ENCODE measurements at regions not wholly inside any gene's neighbourhood (a gene's known extent, or its start where the extent isn't known, plus 50 kb on each side); places are given as distances from the start of the nearest gene placed in this dataset.

GRCh38 chr21:28747464-28747863, 245.2 kb downstream of the LTN1 start:
- DNase-seq, result no peak

GRCh38 chr21:28746166-28746565, 246.5 kb downstream of the LTN1 start:
- DNase-seq, result no peak

- DNase-seq, result peak; percentile 76
Observed at GRCh38 chr21:28745131-28746016, 247.3 kb downstream of the LTN1 start.

- DNase-seq, result no peak
Observed at GRCh38 chr21:28743723-28744122, 249.0 kb downstream of the LTN1 start.

DNA sequence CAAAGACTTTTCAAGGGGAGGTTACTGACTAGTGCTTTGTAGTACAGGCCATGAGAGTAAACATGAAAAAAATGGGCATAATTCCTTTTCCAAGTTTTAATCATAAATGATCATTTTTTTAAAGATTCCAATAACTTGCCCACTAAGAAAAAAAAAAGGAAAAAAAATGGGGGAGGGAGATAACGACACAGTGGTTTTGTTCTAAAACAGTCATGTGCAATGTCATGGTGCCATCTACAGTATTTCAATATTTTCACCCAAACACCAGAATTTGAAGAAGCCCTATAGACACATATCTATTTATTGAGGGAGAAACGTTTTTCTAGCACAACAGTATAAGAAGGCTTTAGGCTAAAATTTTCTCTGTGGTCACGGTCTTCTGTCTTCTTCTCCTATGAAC, 250.2 kb downstream of the LTN1 start:
- no peak for DNase-seq

GRCh38 chr21:28740125-28740524, 252.6 kb downstream of the LTN1 start:
- DNase-seq, result no peak

DNA sequence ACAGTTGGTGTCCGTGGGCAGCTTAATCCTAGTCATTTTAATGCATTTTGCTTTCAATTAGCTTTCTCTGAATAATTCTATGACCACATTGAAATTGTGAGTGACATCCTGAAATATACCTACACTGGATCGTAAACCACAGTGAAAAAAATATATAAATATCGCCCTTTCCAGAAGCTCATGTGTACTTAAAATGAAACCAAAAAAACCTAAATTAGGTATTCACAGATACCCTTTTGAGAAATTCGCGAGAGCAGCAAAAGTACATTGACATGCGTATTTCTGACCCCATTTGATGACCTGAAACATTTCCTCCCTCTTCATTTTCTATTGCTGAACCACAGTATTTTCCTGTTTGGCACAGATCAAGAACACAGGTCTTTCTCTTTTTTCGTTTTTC, 253.8 kb downstream of the LTN1 start:
- DNase-seq, result no peak

DNA sequence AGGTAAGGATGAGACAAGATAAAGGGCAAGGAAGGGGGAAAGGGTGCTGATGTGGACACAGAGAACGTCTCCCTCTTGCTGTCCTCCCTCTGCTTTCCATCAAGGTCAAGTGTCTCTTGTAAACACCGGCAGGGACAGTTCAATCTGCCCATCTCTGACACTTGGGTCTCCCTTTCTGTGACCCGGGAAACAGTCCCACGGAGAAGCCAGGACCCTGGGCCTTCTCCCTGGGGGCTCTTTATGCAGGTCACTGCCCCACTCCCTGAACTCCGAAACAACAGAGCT, 254.3 kb downstream of the LTN1 start:
- no peak for DNase-seq

- no peak for DNase-seq
Observed at GRCh38 chr21:28737674-28738419, 254.8 kb downstream of the LTN1 start.

DNA sequence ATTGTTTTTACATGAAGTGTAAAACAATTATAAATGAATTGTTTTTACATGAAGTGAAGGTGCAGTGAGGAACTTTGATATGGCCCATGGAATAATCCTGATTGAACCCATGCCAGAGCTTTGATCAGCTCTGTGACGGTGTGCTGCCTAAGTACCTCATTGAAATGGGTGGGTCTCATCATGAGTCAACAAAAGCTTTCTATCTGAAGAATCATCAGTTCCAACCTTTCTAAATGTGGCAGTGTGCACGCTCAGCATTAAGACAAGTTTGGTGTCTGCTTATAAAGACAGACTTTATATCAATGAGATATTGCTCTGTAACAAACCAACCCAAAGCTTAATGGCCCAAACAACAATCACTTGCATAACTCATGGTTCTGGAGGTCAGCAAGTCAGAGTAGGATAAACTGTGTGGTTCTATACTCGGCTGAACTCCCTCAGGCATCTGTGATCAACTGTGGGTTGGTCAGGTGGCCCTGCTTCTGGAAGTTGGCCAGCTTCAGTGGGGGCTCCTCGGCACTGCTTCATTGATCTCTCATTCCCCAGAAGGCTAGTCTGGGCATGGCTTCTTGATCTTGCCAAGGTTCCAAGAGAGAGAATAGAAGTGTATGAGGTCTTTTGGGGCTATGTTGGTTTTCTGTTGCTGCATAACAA, 258.0 kb downstream of the LTN1 start:
- no peak for DNase-seq

GRCh38 chr21:28731700-28732321, 260.9 kb downstream of the LTN1 start:
- DNase-seq, result no peak

GRCh38 chr21:28729887-28730286, 262.8 kb downstream of the LTN1 start:
- no peak for DNase-seq

DNA sequence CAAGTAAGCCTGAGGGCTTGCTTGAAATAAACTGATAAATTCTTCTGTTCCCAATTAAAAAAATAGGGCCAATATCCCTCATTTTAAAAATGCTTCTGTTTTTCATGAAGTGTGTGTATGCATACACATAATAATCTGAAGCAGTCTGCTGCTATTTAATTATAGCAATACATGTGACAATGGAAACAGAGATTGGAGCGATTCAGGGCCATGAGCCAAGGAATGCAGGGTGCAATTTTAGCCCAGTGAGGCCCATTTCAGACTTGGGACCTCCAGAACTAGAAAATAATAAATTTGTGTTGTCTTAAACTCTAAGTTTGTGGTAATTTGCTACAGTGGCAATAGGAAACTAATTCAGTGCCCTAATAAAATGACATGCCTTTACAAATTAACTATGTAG, 264.9 kb downstream of the LTN1 start:
- no peak for DNase-seq

DNA sequence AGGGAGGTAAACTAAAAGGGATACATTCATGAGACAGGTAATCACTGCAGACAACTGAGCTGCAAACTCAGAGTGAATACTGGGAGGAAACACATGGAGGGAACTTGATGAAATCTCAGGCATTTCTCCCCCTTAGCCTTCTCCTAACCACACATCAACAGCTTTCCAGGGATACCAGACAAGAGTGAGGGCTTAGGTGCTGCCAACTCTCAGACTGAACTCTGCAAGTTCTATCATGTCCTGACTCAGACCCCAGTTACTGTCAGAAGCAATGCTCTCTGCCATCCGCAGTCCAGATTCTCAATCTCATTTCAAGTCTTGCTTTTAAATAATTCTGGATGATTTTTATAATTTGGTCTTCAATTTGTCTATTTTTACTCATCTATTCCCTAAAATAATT, 267.3 kb downstream of the LTN1 start:
- no peak for DNase-seq

GRCh38 chr21:28723646-28724045, 269.0 kb downstream of the LTN1 start:
- no peak for DNase-seq

DNA sequence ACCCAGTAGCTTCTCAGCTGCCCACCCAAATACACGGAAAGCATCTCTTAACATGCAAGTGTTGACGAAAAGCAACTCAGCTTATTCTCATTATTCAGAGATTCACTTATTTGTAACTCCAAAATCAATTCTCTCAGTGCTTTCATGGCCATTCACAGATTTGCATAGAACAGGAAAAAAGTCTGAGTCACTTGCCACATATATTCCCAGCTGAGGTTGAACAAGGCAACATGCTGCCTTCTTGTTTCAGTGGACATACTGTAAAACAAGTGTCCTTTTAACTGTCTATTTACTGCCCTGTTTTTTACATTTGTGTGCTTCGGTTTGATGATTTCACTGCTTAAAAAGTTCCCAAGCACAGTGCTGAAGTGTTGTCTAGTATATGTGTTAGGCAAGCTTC, 273.0 kb downstream of the LTN1 start:
- no peak for DNase-seq

- no peak for DNase-seq
Observed at GRCh38 chr21:28714777-28715464, 277.8 kb downstream of the LTN1 start.

GRCh38 chr21:28712411-28712810, 280.3 kb downstream of the LTN1 start:
- DNase-seq, result no peak

DNA sequence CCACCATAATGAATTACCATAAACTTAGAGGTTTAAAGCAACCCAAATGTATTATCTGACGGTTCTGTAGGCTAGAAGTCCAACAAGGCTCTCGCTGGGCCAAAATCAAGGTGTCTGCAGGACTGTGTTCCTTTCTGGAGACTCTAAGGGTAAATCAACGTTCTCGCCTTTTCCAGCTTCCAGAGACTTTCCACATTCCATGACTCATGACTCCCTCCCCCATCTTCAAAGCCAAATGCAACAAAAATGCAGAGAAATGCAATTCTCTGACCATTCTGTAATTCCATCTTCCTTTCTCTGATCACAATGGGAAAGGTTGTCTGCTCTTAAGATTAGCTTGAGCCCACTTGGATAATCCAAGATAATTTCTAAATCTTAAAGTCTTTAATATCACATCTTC, 287.1 kb downstream of the LTN1 start:
- DNase-seq, result no peak

- DNase-seq, result no peak
Observed at GRCh38 chr21:28704746-28705145, 287.9 kb downstream of the LTN1 start.

GRCh38 chr21:28703861-28704260, 288.8 kb downstream of the LTN1 start:
- DNase-seq, result no peak

- DNase-seq, result no peak
Observed at GRCh38 chr21:28699596-28700259, 292.9 kb downstream of the LTN1 start.
